ENCODE measurements at regions not wholly inside any gene's neighbourhood (a gene's known extent, or its start where the extent isn't known, plus 50 kb on each side); places are given as distances from the start of the nearest gene placed in this dataset.
A peak's percentile ranks its signal among the peaks of the same experiment; 100 is the strongest.

GRCh38 chr17:6938637-6939036 lies 57.2 kb upstream of the ALOX12 start:
- Histone ChIP-seq H3K4me2 (no peak overlapping the region), H3K27ac (no peak overlapping the region), H3K4me3 (no peak overlapping the region), H3K9me3 (no peaks in the 10 kb centered on the region), H3K4me1 (no peaks in the 10 kb centered on the region)
- ChIA-PET POLR2A (no interaction called here), CTCF (interaction anchor here (0.7 to 1.4 kb wide), 7 partner anchors 12 to 272 kb away, joined by 3 to 4 read pairs (median 3); no protein-coding TSS in a partner anchor)
- DNase-seq (ENCODE audit: low read depth in 1 of 2, low spot score in 1 of 2) = no peak
- FAIRE-seq = no peak
- ATAC-seq = no peak
- no peak for TF ChIP-seq NPAS2 (CRISPR knock-in tag; IDR thresholded peaks at IDR 0.05; ENCODE audit: borderline replicate concordance)
- no peak for TF ChIP-seq GATA3 (IDR thresholded peaks at IDR 0.05; ENCODE audit: borderline replicate concordance)
- no peak for TF ChIP-seq SMC3 (IDR thresholded peaks at IDR 0.05)
- TF ChIP-seq MAZ (IDR thresholded peaks at IDR 0.05; ENCODE audit: borderline replicate concordance, low read depth, low read length) = no peak
- no peak for TF ChIP-seq POLR2A (IDR thresholded peaks at IDR 0.05; ENCODE audit: low read length)
- no peak for TF ChIP-seq HOXA7 (CRISPR knock-in tag; IDR thresholded peaks at IDR 0.05)
- TF ChIP-seq HOXB5 (CRISPR knock-in tag; IDR thresholded peaks at IDR 0.05) = no peak
- no peak for TF ChIP-seq ZC3H11A (IDR thresholded peaks at IDR 0.05)
- no peak for TF ChIP-seq BHLHE40 (IDR thresholded peaks at IDR 0.05; ENCODE audit: low read depth, low read length)
- TF ChIP-seq NFE2L2 (conservative IDR thresholded peaks at IDR 0.05; ENCODE audit: low read length) = no peak
- TF ChIP-seq EHF (CRISPR knock-in tag; IDR thresholded peaks at IDR 0.05) = no peak
- no peak for TF ChIP-seq REST (IDR thresholded peaks at IDR 0.05)
- TF ChIP-seq CEBPB (IDR thresholded peaks at IDR 0.05) = no peak
- TF ChIP-seq USF2 (IDR thresholded peaks at IDR 0.05) = no peak
- 65% methylated on average over 3 of the region's 3 CpGs for WGBS (ENCODE audit: missing lambda C conversion rate)

GRCh38 chr17:6940186-6940649 lies 55.6 kb upstream of the ALOX12 start:
- Histone ChIP-seq H3K4me3 (no peak overlapping the region), H3K4me2 (no peak overlapping the region), H3K4me1 (no peaks in the 10 kb centered on the region), H3K9me3 (no peaks in the 10 kb centered on the region), H3K27ac (no peak overlapping the region)
- TF ChIP-seq KDM1A (IDR thresholded peaks at IDR 0.05; ENCODE audit: low read depth) (no peak), REST (IDR thresholded peaks at IDR 0.05) (no peak), HMGXB4 (CRISPR knock-in tag; IDR thresholded peaks at IDR 0.05; ENCODE audit: borderline replicate concordance) (no peak), NFE2L2 (conservative IDR thresholded peaks at IDR 0.05; ENCODE audit: low read length) (no peak), EHMT2 (IDR thresholded peaks at IDR 0.05; ENCODE audit: low read depth) (no peak), ZC3H11A (IDR thresholded peaks at IDR 0.05) (no peak), HOXB5 (CRISPR knock-in tag; IDR thresholded peaks at IDR 0.05) (no peak), EP300 (IDR thresholded peaks at IDR 0.05) (no peak), GATA3 (IDR thresholded peaks at IDR 0.05; ENCODE audit: borderline replicate concordance) (no peak), JUNB (IDR thresholded peaks at IDR 0.05) (no peak), CBX8 (IDR thresholded peaks at IDR 0.05) (no peak), ATOH8 (CRISPR knock-in tag; IDR thresholded peaks at IDR 0.05; ENCODE audit: low read depth) (no peak), TP53 (CRISPR knock-in tag; IDR thresholded peaks at IDR 0.05) (no peak), EHF (CRISPR knock-in tag; IDR thresholded peaks at IDR 0.05) (no peak), CEBPB (IDR thresholded peaks at IDR 0.05) (no peak), MAZ (IDR thresholded peaks at IDR 0.05; ENCODE audit: borderline replicate concordance, low read depth, low read length) (no peak)
- DNase-seq (ENCODE audit: low read depth in 1 of 2, low spot score in 1 of 2) (no peak), ATAC-seq (no peak), FAIRE-seq (peak; percentile 36)
- ChIA-PET CTCF (interaction anchor here (0.6 to 1.5 kb wide), 4 partner anchors 18 to 86 kb away, joined by 4 to 5 read pairs (median 4); no protein-coding TSS in a partner anchor), POLR2A (no interaction called here)
- WGBS (ENCODE audit: missing lambda C conversion rate) = 63% methylated on average over 7 of the region's 7 CpGs

Data from A549 (cell line).